ENCODE measurements at regions not wholly inside any gene's neighbourhood (a gene's known extent, or its start where the extent isn't known, plus 50 kb on each side); places are given as distances from the start of the nearest gene placed in this dataset.

DNA sequence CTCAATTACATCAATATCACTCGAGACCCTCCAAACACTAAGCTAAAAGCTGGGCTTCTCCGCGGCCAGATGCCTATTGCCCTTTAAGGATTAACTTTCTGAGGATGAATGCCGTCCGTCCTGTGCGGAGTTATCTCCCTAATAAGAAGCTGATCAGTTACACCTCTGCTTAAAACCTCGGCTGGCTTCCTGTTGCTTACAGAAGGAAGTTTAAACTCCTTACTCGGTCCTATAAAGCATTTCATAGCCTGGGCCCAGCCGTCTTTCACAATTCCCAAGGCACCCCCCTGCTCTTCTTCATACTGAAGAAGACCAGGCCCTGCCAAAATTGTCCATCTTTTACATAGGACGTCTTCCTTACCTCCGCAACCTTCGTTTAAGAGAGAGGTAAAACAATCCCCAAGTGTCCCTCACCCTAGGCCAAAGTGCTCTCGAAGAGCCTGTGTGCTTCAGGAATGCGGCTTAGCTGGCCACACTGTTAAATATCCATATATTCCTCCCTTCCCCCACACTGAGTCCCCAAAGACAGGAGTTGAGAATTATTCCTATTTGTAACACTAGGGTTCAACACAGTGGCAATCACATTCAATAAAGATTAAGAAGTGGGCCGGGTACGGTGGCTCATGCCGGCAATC is 112.6 kb upstream of the IRX5 start:
- TF ChIP-seq, protein P1, sequence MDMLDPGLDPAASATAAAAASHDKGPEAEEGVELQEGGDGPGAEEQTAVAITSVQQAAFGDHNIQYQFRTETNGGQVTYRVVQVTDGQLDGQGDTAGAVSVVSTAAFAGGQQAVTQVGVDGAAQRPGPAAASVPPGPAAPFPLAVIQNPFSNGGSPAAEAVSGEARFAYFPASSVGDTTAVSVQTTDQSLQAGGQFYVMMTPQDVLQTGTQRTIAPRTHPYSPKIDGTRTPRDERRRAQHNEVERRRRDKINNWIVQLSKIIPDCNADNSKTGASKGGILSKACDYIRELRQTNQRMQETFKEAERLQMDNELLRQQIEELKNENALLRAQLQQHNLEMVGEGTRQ (IDR thresholded peaks at IDR 0.05) = no peak
- TF ChIP-seq POLR2A (IDR thresholded peaks at IDR 0.05; ENCODE audit: low read length) (no peak), CTCF (IDR thresholded peaks at IDR 0.05) (no peak), ZNF302 (CRISPR knock-in tag; IDR thresholded peaks at IDR 0.05) (no peak), MAFK (IDR thresholded peaks at IDR 0.05; ENCODE audit: partially characterized antibody) (no peak), HMGXB4 (CRISPR knock-in tag; IDR thresholded peaks at IDR 0.05; ENCODE audit: borderline replicate concordance) (no peak), RAD21 (conservative IDR thresholded peaks at IDR 0.05 in 1 of 2, IDR thresholded peaks at IDR 0.05 in 1 of 2) (no peak), CBX8 (IDR thresholded peaks at IDR 0.05) (no peak), HOXA7 (CRISPR knock-in tag; IDR thresholded peaks at IDR 0.05) (no peak)
- TF ChIP-seq, protein P2, sequence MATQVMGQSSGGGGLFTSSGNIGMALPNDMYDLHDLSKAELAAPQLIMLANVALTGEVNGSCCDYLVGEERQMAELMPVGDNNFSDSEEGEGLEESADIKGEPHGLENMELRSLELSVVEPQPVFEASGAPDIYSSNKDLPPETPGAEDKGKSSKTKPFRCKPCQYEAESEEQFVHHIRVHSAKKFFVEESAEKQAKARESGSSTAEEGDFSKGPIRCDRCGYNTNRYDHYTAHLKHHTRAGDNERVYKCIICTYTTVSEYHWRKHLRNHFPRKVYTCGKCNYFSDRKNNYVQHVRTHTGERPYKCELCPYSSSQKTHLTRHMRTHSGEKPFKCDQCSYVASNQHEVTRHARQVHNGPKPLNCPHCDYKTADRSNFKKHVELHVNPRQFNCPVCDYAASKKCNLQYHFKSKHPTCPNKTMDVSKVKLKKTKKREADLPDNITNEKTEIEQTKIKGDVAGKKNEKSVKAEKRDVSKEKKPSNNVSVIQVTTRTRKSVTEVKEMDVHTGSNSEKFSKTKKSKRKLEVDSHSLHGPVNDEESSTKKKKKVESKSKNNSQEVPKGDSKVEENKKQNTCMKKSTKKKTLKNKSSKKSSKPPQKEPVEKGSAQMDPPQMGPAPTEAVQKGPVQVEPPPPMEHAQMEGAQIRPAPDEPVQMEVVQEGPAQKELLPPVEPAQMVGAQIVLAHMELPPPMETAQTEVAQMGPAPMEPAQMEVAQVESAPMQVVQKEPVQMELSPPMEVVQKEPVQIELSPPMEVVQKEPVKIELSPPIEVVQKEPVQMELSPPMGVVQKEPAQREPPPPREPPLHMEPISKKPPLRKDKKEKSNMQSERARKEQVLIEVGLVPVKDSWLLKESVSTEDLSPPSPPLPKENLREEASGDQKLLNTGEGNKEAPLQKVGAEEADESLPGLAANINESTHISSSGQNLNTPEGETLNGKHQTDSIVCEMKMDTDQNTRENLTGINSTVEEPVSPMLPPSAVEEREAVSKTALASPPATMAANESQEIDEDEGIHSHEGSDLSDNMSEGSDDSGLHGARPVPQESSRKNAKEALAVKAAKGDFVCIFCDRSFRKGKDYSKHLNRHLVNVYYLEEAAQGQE (IDR thresholded peaks at IDR 0.05) = no peak

All from A549 (cell line).